ENCODE measurements at regions not wholly inside any gene's neighbourhood (a gene's known extent, or its start where the extent isn't known, plus 50 kb on each side); places are given as distances from the start of the nearest gene placed in this dataset.

DNA sequence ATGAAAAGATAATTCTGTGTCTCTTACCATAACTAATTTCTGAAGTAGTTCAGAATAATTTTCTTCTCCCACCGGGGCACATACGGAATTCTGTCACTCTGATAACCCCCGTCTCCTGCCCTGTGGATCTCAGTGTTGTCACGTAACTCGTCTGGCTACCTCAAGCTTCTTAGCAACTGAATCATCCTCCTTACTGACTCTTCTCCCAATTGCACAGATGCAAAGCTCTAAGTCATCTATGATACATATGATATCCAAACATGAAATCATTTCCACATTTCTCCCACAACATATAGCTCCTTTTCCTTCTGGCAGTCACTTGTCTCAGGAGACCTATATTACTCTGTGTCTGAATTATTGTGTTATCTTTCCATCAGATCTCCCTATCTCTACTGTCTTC, 1043.1 kb upstream of the TENM3 start:
- TF ChIP-seq EZH2 (optimal IDR thresholded peaks at IDR 0.05; ENCODE audit: low read depth, low read length) (no peak), EZH2phosphoT487 (IDR thresholded peaks at IDR 0.05; ENCODE audit: low read length) (no peak)
- TF ChIP-seq, protein P1, sequence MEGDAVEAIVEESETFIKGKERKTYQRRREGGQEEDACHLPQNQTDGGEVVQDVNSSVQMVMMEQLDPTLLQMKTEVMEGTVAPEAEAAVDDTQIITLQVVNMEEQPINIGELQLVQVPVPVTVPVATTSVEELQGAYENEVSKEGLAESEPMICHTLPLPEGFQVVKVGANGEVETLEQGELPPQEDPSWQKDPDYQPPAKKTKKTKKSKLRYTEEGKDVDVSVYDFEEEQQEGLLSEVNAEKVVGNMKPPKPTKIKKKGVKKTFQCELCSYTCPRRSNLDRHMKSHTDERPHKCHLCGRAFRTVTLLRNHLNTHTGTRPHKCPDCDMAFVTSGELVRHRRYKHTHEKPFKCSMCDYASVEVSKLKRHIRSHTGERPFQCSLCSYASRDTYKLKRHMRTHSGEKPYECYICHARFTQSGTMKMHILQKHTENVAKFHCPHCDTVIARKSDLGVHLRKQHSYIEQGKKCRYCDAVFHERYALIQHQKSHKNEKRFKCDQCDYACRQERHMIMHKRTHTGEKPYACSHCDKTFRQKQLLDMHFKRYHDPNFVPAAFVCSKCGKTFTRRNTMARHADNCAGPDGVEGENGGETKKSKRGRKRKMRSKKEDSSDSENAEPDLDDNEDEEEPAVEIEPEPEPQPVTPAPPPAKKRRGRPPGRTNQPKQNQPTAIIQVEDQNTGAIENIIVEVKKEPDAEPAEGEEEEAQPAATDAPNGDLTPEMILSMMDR (IDR thresholded peaks at IDR 0.05; ENCODE audit: low read length), result no peak

Measured in MM.1S (cell line).